ENCODE measurements at regions not wholly inside any gene's neighbourhood (a gene's known extent, or its start where the extent isn't known, plus 50 kb on each side); places are given as distances from the start of the nearest gene placed in this dataset.

DNA sequence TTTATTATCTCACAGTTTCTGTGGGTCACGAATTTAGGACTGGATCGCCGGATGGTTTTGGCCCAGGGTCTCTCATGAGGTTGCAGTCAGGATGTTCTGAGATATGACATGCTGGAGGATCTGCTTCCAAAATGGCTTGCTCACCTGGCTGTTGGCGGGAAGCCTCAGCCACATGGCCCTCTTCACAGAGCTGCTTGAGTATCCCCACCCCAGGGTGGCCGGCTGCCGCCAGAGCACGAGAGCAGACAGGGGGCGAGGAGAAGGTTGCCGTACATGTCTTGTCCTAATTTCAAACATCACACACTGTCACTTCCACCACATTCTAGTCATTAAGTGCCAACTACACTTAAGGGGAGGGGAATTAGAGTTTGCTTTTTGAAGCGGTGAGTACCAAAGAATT lies 365.8 kb downstream of the FGFR2 start:
- H3K4me1 Mint-ChIP-seq = no peaks in the 10 kb centered on the region
- no peak overlapping the region for H3K27ac Mint-ChIP-seq
- H3K27me3 Mint-ChIP-seq = no peaks in the 10 kb centered on the region
- ATAC-seq (no peak), DNase-seq (no peak)
- H3K4me3 Mint-ChIP-seq = no peak overlapping the region
- peaks cover 21% of the 10 kb centered on the region for H3K9me3 Mint-ChIP-seq
- H3K36me3 Mint-ChIP-seq (ENCODE audit: low read depth) = no peaks in the 10 kb centered on the region

DNA sequence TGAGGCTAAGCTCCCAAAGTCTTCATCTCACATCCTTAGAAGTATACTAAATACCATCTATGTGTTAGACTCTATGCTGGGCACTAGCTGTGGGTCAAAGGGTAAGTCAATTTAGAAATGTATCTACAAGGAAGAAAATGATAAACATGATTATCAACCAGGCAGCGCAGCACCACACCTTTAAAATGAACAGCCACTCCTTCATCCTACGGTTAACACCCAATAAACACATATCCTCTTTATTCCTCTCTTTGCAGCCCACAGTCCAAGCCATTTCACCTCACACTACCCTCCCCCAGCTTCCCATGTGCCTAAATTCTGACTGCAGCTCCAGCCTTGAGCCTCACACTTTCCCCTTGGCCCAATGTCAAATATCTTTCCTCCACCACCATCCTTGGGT lies 362.6 kb downstream of the FGFR2 start:
- H3K9me3 Mint-ChIP-seq = peaks cover 22% of the 10 kb centered on the region
- no peaks in the 10 kb centered on the region for H3K36me3 Mint-ChIP-seq (ENCODE audit: low read depth)
- no peak for DNase-seq
- no peaks in the 10 kb centered on the region for H3K4me1 Mint-ChIP-seq
- no peak overlapping the region for H3K27ac Mint-ChIP-seq
- no peak for ATAC-seq
- no peak overlapping the region for H3K4me3 Mint-ChIP-seq
- no peaks in the 10 kb centered on the region for H3K27me3 Mint-ChIP-seq

DNA sequence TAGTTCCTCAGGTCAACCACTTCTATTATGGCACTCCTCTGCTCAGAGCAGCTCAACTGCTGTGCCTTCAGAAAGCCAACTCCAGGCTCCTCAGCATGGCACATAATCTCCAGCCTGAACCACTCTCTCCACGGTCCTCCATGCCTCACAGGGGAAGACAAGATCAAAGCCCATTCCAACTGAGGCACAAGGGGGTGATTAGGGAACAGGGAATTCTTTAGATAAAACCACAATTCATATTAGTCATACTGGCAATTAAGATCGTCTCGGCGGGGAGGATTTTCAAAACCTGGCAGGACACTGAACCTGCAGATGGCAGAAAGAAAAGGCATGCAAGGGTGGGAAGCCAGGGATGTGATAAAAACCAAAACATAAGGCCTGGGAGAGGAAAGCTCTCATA lies 361.6 kb downstream of the FGFR2 start:
- no peaks in the 10 kb centered on the region for H3K36me3 Mint-ChIP-seq (ENCODE audit: low read depth)
- peaks cover 25% of the 10 kb centered on the region for H3K9me3 Mint-ChIP-seq
- DNase-seq = no peak
- H3K4me3 Mint-ChIP-seq = no peak overlapping the region
- no peaks in the 10 kb centered on the region for H3K4me1 Mint-ChIP-seq
- H3K27me3 Mint-ChIP-seq = no peaks in the 10 kb centered on the region
- H3K27ac Mint-ChIP-seq = no peak overlapping the region
- no peak for ATAC-seq

DNA sequence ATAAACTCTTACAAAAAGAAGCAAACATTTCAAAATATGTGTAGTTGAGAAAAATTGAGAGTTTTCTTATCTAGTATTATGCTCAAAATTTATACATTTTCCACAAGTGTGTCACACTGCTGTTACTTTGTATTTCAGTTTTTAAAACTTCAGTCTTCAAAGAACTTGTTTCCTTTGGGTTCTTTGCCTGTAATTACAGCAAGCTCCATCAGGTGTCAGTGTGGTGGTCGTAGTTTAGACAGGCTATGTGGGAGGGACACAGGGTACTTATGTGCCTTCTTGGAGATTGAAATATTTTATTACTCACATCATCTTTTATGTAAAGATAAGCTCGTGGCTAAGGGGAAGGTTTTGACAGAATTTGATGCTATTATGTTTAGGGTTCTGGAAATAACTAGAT lies 360.5 kb downstream of the FGFR2 start:
- H3K27me3 Mint-ChIP-seq = no peaks in the 10 kb centered on the region
- H3K4me3 Mint-ChIP-seq = no peak overlapping the region
- ATAC-seq (no peak), DNase-seq (no peak)
- no peaks in the 10 kb centered on the region for H3K4me1 Mint-ChIP-seq
- no peak overlapping the region for H3K27ac Mint-ChIP-seq
- H3K36me3 Mint-ChIP-seq (ENCODE audit: low read depth) = no peaks in the 10 kb centered on the region
- H3K9me3 Mint-ChIP-seq = peaks cover 25% of the 10 kb centered on the region

DNA sequence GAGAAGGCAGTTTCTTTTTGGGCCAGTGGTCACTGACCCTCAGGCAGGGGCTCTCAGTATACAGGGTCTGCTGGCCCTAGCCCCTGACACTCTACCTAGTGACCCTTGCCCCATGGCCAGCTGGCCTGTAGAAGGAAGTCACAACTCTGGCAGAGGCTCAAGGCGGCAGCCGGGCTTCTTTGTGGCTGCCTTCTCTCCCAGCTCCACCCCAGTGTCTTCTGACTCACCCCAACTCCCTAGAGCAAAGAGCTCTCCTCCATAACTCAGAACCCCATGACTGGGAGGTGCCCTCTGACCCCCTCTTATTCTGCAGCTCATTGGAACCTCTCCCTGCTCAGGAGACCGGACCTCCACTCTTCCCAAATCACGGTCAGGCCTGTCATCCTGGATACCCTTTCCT lies 358.2 kb downstream of the FGFR2 start:
- Mint-ChIP-seq H3K27ac (no peak overlapping the region), H3K4me3 (no peak overlapping the region), H3K4me1 (no peaks in the 10 kb centered on the region), H3K9me3 (peaks cover 25% of the 10 kb centered on the region), H3K27me3 (peaks cover 6% of the 10 kb centered on the region), H3K36me3 (ENCODE audit: low read depth) (no peaks in the 10 kb centered on the region)
- DNase-seq = no peak
- ATAC-seq = no peak

DNA sequence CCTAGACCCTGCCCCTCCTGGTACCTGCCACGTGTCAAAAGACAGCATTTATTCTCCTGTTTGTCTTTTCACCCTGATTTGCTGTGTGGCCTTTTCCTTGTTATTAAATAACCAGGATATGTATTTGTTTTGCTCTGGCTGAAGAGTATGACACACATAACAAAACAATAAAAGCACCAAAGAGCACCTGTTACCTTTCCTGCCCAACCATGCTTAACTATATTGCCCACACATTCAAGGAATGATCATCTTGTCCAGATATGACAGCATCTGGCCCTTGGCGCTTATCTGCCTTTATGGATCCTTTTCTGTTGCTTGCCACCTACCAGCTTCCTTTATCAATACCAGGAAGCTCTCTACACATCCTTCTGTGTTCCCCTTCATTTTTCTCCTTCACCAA lies 357.7 kb downstream of the FGFR2 start:
- no peak for DNase-seq
- no peak overlapping the region for H3K4me3 Mint-ChIP-seq
- no peaks in the 10 kb centered on the region for H3K4me1 Mint-ChIP-seq
- H3K27me3 Mint-ChIP-seq = peaks cover 6% of the 10 kb centered on the region
- peaks cover 25% of the 10 kb centered on the region for H3K9me3 Mint-ChIP-seq
- no peak overlapping the region for H3K27ac Mint-ChIP-seq
- H3K36me3 Mint-ChIP-seq (ENCODE audit: low read depth) = no peaks in the 10 kb centered on the region
- no peak for ATAC-seq

DNA sequence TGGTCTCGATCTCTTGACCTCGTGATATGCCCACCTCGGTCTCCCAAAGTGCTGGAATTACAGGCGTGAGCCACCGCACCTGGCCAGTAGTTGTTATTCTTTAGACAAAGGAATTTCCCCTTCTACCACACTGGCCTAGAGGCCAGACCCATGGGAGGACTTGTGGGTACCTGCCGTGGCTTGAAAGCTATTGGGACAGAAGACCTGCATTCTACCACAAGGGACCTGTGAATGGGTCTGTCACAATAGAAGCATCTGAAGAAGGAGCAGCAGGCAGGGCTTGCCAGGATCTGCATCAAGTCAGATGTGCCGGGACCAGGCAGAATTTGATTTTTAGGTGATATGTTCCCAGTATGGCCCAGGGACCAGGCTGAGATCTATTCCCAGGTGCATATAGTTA lies 356.9 kb downstream of the FGFR2 start:
- Mint-ChIP-seq H3K4me3 (no peak overlapping the region), H3K27me3 (peaks cover 6% of the 10 kb centered on the region), H3K9me3 (peaks cover 17% of the 10 kb centered on the region), H3K36me3 (ENCODE audit: low read depth) (no peaks in the 10 kb centered on the region), H3K27ac (no peak overlapping the region), H3K4me1 (no peaks in the 10 kb centered on the region)
- DNase-seq = no peak
- no peak for ATAC-seq

DNA sequence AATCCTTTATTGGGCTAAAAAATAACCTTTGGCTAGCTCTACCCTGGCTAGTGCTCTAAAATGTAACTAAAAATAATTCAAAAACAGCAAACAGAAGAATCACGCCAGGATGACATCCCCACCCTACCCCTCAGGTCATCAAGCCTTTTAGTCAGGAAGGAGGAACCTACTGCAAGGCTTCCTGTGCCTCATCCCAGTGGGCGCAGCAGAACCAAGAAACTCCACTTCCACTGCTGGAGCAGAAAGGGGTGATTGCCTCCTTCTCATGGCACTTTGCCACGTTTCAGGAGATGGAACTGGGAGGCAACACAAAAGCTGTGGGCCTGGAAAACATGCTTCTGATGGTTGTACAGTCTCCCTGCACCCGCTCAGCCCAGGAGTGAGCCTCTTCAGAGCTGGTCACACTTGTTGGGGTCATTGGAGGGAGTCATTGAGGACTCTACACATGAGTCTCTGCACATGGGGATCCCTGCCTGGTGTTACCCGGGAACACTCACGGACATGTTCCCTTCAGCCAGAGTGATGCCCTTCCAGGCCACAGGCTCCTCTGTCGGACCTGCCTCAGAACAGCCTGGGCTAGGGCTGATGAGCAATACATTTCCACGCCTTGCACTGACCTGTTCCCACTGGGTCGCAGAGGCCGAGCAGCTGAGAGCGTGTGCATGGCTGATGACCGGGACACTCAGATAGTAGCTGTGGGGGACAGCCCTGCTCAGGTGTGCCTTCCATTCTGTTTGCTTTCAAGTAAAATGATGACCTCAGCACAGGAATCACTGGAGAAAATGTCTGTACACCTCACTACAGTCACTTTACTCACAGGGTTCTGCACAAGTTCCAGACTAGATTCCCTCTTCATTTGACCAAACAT lies 355.3 kb downstream of the FGFR2 start:
- DNase-seq (no peak), ATAC-seq (no peak)
- no peaks in the 10 kb centered on the region for H3K4me1 Mint-ChIP-seq
- no peak overlapping the region for H3K4me3 Mint-ChIP-seq
- peaks cover 11% of the 10 kb centered on the region for H3K9me3 Mint-ChIP-seq
- H3K36me3 Mint-ChIP-seq (ENCODE audit: low read depth) = no peaks in the 10 kb centered on the region
- no peak overlapping the region for H3K27ac Mint-ChIP-seq
- peaks cover 6% of the 10 kb centered on the region for H3K27me3 Mint-ChIP-seq

DNA sequence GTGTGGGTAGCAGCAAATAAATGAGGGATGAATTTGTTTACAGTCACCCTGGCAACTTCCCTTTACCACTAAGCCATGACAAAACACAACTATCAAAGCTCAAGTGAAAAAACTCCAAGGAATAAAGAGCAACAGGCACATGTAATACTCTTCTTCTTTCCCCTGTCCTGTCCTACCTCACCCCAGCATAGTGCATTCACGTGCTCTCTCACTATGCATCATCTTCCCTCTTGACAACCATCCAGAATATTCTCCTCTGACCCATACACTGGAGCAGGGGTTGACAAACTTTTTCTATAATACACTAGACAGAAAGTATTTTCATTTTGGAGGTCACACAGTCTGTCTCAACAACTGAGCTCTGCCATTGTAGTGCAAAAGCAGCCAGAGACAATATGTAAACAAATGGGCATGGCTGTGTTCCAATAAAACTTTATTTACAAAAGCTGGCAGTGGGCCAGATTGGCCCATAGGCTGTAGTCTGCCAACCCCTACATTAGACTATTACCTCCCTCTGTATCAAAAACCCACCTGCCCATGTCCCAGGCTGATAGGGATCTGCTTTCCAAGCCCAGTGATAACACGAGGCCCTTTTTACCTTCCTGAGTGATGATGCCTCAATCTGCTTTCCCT lies 354.5 kb downstream of the FGFR2 start:
- ATAC-seq (no peak), DNase-seq (no peak)
- H3K27ac Mint-ChIP-seq = no peak overlapping the region
- no peaks in the 10 kb centered on the region for H3K36me3 Mint-ChIP-seq (ENCODE audit: low read depth)
- no peaks in the 10 kb centered on the region for H3K4me1 Mint-ChIP-seq
- H3K27me3 Mint-ChIP-seq = peaks cover 6% of the 10 kb centered on the region
- no peak overlapping the region for H3K4me3 Mint-ChIP-seq
- peaks cover 8% of the 10 kb centered on the region for H3K9me3 Mint-ChIP-seq

DNA sequence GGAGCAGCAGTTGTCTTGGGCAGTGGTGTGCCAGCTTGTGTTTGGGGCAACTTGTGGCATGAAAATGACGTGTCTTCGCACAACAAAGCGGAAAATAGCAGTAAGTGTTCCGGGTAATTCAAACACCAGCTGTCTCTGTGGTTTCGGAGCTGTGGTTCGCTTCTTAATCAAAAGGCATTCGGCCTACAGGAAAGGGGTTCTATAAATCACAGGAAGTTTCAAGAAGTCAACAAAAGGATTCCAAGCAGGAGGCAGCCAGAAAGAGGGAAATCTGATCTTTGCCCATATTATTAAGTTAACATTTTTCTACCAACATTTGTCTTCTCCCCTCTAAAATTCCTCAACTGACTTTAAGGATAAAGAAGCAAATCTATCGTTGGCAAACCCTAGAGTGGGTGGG lies 353.4 kb downstream of the FGFR2 start:
- no peaks in the 10 kb centered on the region for H3K4me1 Mint-ChIP-seq
- DNase-seq = no peak
- no peak overlapping the region for H3K4me3 Mint-ChIP-seq
- H3K9me3 Mint-ChIP-seq = peaks cover 8% of the 10 kb centered on the region
- no peak for ATAC-seq
- H3K27ac Mint-ChIP-seq = no peak overlapping the region
- H3K27me3 Mint-ChIP-seq = peaks cover 6% of the 10 kb centered on the region
- H3K36me3 Mint-ChIP-seq (ENCODE audit: low read depth) = no peaks in the 10 kb centered on the region

DNA sequence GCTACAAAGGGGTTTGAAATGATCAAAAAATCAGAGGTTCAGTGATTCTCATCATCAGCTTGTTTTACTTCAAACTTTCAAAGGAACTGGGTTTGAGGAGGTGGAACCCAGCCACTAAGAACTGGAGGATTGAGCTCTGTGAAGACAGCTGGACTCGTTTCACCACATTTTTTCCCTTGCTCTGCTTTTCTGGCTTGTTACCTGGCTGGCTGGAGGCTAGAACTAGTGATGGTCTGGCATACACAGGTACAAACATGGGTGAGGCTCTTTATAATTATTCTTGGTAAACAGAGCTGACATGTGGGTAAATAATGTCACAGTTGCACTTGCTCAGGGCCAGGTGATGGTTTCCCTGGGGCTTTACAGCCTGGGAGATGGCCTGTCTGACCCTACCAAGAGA lies 352.5 kb downstream of the FGFR2 start:
- Mint-ChIP-seq H3K27ac (no peak overlapping the region), H3K27me3 (peaks cover 6% of the 10 kb centered on the region), H3K4me1 (no peaks in the 10 kb centered on the region), H3K36me3 (ENCODE audit: low read depth) (no peaks in the 10 kb centered on the region), H3K4me3 (no peak overlapping the region), H3K9me3 (peaks cover 2% of the 10 kb centered on the region)
- no peak for DNase-seq
- no peak for ATAC-seq

DNA sequence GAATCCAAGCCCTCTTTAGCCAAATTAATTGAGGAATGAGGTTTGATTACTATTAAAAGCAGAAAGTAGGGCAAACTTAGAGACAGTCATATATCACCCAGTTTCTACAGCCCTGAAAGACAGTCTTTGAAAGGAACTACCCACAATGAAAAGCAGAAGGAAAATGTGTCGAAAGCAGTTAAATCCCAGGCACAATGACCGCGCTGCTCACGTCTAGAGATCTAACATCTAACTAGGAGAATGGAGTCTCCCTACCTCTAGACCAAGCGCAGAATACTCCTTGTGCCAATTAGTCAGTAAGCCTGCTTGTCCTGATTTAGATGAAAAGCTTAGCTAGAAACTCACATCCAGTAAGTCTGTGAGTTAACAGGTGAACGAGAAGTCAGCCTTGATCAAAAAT lies 350.0 kb downstream of the FGFR2 start:
- Mint-ChIP-seq H3K4me1 (no peaks in the 10 kb centered on the region), H3K27ac (no peak overlapping the region), H3K36me3 (ENCODE audit: low read depth) (no peaks in the 10 kb centered on the region), H3K4me3 (no peak overlapping the region), H3K9me3 (no peaks in the 10 kb centered on the region), H3K27me3 (peaks cover 6% of the 10 kb centered on the region)
- DNase-seq = no peak
- ATAC-seq = no peak

DNA sequence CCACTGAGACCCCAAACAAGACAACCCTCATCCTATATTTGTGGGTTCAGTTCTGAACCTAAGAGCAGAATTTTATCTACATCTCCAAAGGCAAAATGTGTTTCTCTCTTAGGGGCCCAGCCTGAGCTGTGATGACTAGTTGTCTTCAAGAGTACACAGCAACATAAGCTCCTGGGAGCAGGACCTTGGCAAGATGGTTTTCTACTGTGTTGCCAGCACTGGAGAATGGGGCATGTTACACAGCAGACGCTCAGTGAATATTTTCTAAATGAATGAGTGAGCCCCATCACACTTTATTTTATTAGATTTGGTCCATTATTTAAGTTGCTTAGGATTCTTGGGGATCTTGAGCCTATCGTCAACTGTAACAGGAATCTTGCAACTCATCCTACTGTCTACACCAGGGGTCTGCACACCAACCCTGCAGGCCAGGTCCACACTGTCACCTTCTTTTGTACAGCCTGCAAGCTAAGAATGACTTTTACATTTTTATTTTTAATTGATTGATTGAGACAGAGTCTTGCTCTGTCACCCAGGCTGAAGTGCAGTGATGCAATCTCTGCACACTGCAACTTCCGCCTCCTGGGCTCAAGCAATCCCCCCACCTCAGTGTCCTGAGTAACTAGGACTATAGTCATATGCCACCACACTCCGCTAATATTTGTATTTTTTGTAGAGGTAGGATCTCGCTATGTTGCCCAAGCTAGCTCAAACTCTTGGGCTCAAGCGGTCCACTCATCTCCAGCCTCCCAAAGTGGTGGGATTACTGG lies 347.1 kb downstream of the FGFR2 start:
- no peak for DNase-seq
- Mint-ChIP-seq H3K4me1 (no peaks in the 10 kb centered on the region), H3K9me3 (no peaks in the 10 kb centered on the region), H3K36me3 (ENCODE audit: low read depth) (no peaks in the 10 kb centered on the region), H3K27me3 (no peaks in the 10 kb centered on the region), H3K27ac (no peak overlapping the region), H3K4me3 (no peak overlapping the region)
- ATAC-seq = no peak

DNA sequence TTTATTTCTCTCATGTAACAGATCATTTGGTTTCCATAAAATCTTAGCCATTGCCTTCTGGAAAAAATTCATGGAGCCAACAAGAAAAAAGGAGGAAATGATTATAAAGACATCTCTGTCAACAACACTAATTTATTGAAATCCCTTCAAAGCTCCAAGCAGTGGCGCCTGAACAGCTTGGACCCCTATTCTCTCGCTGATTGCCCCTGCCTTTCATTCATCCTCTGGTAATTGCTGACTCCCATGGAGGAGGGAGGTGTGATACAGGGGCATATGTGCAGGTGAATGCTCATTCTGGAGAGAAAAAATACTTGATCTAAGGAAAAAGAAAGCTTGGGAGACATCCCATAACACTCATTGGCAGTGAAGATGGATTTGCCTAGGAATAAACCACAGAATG lies 345.5 kb downstream of the FGFR2 start:
- ATAC-seq = no peak
- DNase-seq = no peak
- Mint-ChIP-seq H3K27ac (no peak overlapping the region), H3K36me3 (ENCODE audit: low read depth) (no peaks in the 10 kb centered on the region), H3K4me3 (no peak overlapping the region), H3K9me3 (no peaks in the 10 kb centered on the region), H3K27me3 (no peaks in the 10 kb centered on the region), H3K4me1 (no peaks in the 10 kb centered on the region)

DNA sequence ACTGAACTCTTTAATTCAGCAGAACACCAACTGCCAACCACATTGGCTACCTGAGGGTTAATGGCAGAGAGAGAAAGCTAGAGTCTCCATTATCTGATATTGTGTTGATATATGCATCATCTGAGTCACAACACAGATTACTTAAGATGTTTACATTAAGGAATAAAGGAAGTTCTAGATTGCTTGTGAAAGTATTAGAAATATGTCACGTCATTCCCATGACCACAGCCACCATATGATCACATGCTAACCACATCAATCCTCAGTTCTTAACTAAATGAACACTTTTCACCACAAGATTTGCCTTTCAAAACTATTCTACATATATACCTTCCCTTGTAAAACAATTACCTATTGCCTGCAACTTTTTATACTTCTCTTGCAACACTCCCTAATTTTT lies 337.9 kb downstream of the FGFR2 start:
- Mint-ChIP-seq H3K9me3 (peaks cover 4% of the 10 kb centered on the region), H3K36me3 (ENCODE audit: low read depth) (no peaks in the 10 kb centered on the region), H3K4me3 (no peak overlapping the region), H3K27me3 (no peaks in the 10 kb centered on the region), H3K4me1 (no peaks in the 10 kb centered on the region), H3K27ac (no peak overlapping the region)
- ATAC-seq (no peak), DNase-seq (no peak)
